Upper lobe of right lung (tissue), 1 donor: ENCODE measurements at regions not wholly inside any gene's neighbourhood (a gene's known extent, or its start where the extent isn't known, plus 50 kb on each side); places are given as distances from the start of the nearest gene placed in this dataset.

Experiments
- ATAC-seq: fragments of 200-7000 bp; cut with Tn5 transposase; one replicate; pipeline ENCODE4 v1.9.1; 2020; ENCODE audit warnings: mild to moderate bottlenecking, moderate library complexity
- DNase-seq: peaks from one replicate; pipeline ENCODE4 v3.0.0-alpha.2; 2020
- H3K27ac ChIP-seq: fragments of 200-600 bp; one replicate; pipeline ENCODE4 v1.8.0; 2022
- H3K27me3 ChIP-seq: fragments of 200-600 bp; one replicate; pipeline ENCODE4 v1.8.0; 2022; ENCODE audit warnings: mild to moderate bottlenecking
- H3K36me3 ChIP-seq: fragments of 200-600 bp; one replicate; pipeline ENCODE4 v1.8.0; 2022
- H3K4me1 ChIP-seq: fragments of 200-600 bp; one replicate; pipeline ENCODE4 v1.8.0; 2022
- H3K4me3 ChIP-seq: fragments of 200-600 bp; one replicate; pipeline ENCODE4 v1.8.0; 2022; ENCODE audit warnings: mild to moderate bottlenecking
- H3K9me3 ChIP-seq: fragments of 200-600 bp; one replicate; pipeline ENCODE4 v1.8.0; 2022
- CTCF ChIP-seq: fragments of 200-600 bp; IDR thresholded peaks from one replicate; pipeline ENCODE4 v1.8.0; 2022; ENCODE audit warnings: antibody characterized with exemption
- intact Hi-C: fragments of 100-400 bp; cut with DNase I; formaldehyde crosslinking; loops from one replicate; pipeline ENCODE4 v1.11.0; 2022
- donor health status: DM: no; HTN: yes; CAD: no; lungs with severe emphysema.

GRCh38 chr12:77251799-77252198 lies 186.4 kb upstream of the E2F7 start:
- ATAC-seq, result no peak
- Histone ChIP-seq H3K27me3 (no peaks in the 10 kb centered on the region), H3K27ac (no peak overlapping the region), H3K9me3 (no peaks in the 10 kb centered on the region), H3K4me1 (no peaks in the 10 kb centered on the region), H3K36me3 (no peaks in the 10 kb centered on the region), H3K4me3 (no peak overlapping the region)
- no peak for DNase-seq
- intact Hi-C loops, result no loop called here
- TF ChIP-seq CTCF, result no peak

DNA sequence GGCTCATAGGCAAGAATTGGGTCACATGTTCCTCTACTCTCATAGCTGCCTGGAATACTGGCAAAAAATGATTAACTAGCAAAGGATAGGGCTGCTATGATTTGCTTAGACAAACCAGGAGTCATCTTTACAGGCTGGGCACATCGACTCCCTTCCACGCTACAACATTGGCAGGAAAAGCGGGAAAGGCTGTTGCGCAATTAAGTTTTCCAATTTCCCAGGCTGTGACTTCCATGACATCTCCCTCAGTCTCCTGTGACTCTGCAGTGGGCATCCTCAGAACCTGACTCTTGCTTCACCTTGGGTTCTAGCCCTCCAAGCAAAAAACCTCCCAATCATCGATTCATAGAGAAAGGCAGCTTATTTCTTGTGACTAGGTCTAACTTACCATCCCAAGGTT lies 184.5 kb upstream of the E2F7 start:
- Histone ChIP-seq H3K36me3 (no peaks in the 10 kb centered on the region), H3K4me1 (no peaks in the 10 kb centered on the region), H3K27ac (no peak overlapping the region), H3K4me3 (no peak overlapping the region), H3K9me3 (no peaks in the 10 kb centered on the region), H3K27me3 (no peaks in the 10 kb centered on the region)
- TF ChIP-seq CTCF, result no peak
- intact Hi-C loops, result no loop called here
- DNase-seq (no peak), ATAC-seq (no peak)

DNA sequence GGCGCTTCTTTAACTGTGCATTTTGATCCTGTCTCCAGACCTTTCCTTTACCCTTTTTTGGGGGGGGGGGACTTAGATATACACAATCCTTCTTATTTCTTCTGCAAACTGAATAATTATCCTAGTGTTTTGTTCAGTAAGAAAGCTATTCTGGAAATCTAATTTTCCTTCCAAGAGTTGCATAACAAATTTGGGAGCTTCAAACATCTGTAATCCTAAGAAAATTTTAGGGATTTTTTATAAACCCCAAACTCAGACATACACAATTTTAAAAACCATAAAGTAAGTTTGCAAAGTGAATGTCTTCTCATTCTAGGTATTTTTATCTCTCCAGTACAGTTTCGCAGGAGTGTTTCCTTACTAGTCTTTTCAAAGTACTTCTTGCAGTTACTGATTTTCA lies 182.7 kb upstream of the E2F7 start:
- no peak for TF ChIP-seq CTCF
- no peak overlapping the region for H3K4me3 ChIP-seq
- H3K4me1 ChIP-seq, result no peaks in the 10 kb centered on the region
- H3K36me3 ChIP-seq, result no peaks in the 10 kb centered on the region
- no peaks in the 10 kb centered on the region for H3K27me3 ChIP-seq
- H3K9me3 ChIP-seq, result no peaks in the 10 kb centered on the region
- no peak overlapping the region for H3K27ac ChIP-seq
- DNase-seq (no peak), ATAC-seq (no peak)
- intact Hi-C loops, result no loop called here

DNA sequence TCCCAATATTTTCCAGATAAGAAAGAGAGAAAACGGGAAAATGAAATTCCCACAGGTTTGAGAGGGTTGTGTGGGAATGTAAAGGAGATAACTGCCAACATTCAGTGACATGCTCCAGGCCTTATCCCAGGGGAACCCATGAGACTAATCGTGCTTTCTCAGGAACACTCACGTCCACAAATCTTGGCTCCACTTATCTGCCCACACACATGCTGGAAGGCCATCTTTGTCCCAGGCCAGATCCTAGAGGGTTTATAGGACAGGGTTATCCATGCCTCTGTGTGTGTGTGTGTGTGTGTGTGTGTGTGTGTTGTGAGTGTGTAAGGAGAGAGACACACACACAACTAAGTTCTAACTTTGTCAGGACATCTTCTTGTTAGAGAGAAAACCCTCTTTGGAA lies 182.2 kb upstream of the E2F7 start:
- DNase-seq (no peak), ATAC-seq (no peak)
- no peak overlapping the region for H3K27ac ChIP-seq
- H3K4me1 ChIP-seq, result no peaks in the 10 kb centered on the region
- no peaks in the 10 kb centered on the region for H3K36me3 ChIP-seq
- no peaks in the 10 kb centered on the region for H3K9me3 ChIP-seq
- no peak overlapping the region for H3K4me3 ChIP-seq
- intact Hi-C loops, result no loop called here
- TF ChIP-seq CTCF, result no peak
- no peaks in the 10 kb centered on the region for H3K27me3 ChIP-seq

GRCh38 chr12:77243345-77243744 lies 178.0 kb upstream of the E2F7 start:
- intact Hi-C loops, result no loop called here
- H3K9me3 ChIP-seq, result no peaks in the 10 kb centered on the region
- no peaks in the 10 kb centered on the region for H3K27me3 ChIP-seq
- no peak for DNase-seq
- no peak overlapping the region for H3K27ac ChIP-seq
- no peak for ATAC-seq
- H3K4me1 ChIP-seq, result no peaks in the 10 kb centered on the region
- TF ChIP-seq CTCF, result no peak
- no peak overlapping the region for H3K4me3 ChIP-seq
- H3K36me3 ChIP-seq, result no peaks in the 10 kb centered on the region

GRCh38 chr12:77239617-77240016 lies 174.2 kb upstream of the E2F7 start:
- ATAC-seq (no peak), DNase-seq (no peak)
- H3K36me3 ChIP-seq, result no peaks in the 10 kb centered on the region
- H3K4me1 ChIP-seq, result peaks cover 5% of the 10 kb centered on the region
- H3K27me3 ChIP-seq, result no peaks in the 10 kb centered on the region
- H3K27ac ChIP-seq, result no peak overlapping the region
- intact Hi-C loops, result no loop called here
- TF ChIP-seq CTCF, result no peak
- H3K4me3 ChIP-seq, result no peak overlapping the region
- H3K9me3 ChIP-seq, result no peaks in the 10 kb centered on the region
